ENCODE measurements at regions not wholly inside any gene's neighbourhood (a gene's known extent, or its start where the extent isn't known, plus 50 kb on each side); places are given as distances from the start of the nearest gene placed in this dataset.

DNA sequence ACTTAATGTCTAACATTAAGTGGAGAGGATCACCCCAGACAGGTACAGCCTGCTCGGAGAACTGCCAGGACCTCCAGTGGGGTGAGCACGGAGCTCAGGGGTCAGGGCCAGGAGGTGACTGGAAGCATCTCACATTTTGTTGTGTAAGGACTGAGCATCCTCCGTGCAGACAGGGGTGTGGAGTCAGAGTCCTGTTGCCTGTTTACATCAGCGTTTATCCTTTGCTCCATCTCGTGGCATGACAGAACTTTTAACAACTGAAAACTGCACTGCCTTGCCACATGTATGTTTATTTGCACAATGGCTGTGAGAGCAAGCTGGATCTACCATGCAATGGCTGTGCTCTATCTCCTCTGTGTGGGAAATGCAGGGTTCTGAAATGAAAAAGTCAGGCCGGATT is 175.4 kb upstream of the AKR1E2 start:
- DNase-seq = no peak
- in situ Hi-C loops (cut with MboI; ENCODE audit: low pct_unique_long_range_greater_than_20kb, low sequenced_read_pairs) = no loop called here

DNA sequence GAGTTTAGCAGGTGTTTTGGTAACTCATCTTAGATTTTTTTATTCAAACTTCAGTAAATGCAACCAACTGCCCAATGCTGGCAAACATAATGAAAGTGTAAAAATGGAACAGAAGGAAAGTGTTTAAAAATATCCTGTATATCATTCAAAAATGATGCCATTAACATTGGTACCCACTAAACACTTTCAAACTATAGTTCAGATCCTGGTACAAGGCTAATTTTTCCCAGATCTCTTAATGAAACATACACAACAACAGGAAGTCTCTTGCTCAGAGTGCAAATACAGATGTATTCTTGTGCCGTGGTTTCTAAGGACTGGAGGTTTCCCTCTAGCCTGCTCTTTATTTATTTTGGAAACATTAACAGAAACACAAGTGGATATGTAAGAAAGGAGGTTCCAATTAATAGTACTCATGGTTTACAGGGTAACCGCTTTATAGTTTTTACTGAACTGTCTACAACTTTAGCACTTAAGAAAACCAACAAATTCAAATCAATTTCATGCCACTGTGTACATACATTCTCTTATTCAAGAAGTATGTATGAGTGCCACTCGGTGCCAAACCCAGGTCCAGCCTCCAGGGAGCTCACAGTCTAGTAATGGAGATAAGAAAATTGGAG is 176.0 kb upstream of the AKR1E2 start:
- DNase-seq = no peak
- in situ Hi-C loops (cut with MboI; ENCODE audit: low pct_unique_long_range_greater_than_20kb, low sequenced_read_pairs) = no loop called here

DNA sequence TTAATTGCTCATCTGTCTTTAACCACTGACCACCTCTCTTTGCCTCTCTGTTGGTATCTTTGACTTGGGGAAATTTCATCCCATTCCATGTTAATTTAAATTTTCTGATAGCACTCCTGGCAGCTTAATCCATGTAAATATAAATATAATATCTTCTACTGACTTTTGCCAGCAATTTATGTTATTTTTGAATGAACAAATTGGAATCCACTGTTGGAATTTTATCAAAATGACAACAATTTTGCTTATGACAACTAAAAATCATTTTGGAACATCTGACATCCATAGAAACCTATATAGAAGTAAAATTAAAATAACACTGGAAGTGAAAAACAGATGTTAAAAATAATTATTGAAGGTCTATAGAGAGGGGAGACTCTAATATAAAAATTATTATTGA is 176.5 kb upstream of the AKR1E2 start:
- in situ Hi-C loops (cut with MboI; ENCODE audit: low pct_unique_long_range_greater_than_20kb, low sequenced_read_pairs) = no loop called here
- DNase-seq = no peak

DNA sequence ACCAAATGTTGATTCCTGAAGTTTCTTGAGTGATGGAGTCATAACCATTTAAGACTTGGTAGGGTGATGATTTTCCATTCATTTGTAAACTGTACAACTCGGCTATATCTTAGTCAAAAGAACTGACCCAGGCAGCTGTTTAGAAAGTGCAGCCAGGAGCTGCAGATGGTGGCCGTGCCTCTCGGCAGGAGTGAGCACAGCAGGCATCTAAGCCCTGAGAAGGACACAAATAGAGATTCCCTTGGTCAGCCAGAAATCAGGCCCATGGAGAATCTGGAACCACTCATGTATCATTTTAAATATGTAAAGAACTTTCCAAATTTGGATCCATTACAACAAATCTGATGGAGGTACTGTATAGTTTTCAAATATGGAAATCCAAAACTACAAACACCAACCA is 177.0 kb upstream of the AKR1E2 start:
- no peak for DNase-seq
- in situ Hi-C loops (cut with MboI; ENCODE audit: low pct_unique_long_range_greater_than_20kb, low sequenced_read_pairs) = no loop called here

DNA sequence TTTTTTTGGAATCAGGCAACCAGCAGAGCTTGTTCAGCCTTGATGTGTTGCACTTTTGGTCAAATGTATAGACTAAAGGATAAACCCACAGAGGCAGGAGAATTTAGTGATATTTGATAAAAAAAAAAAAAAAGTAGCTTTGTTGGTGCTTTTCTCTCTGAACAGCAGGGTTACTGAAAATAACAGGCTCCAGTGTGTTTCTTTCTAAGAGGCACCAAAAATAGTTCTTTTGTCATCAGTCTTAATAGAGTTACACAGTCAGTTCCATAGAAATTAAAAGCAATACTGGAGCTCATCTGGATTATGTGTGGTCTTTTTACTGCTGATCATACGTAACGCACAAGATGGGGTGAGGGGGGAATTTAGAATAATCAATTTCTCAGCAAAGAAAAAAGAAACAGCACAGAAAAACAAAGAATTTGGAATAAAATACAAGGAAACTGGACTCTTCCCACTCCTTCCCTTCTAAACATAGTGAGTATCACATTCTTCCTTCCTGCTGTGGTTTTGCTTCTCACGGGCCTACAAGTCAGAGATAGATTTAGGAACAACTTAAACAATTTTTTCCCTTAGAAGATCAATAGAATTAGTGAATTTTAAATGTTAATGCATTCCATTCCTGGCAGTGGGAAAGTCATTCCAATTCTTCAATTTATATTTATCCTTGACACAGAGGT is 178.8 kb upstream of the AKR1E2 start:
- no peak for DNase-seq
- in situ Hi-C loops (cut with MboI; ENCODE audit: low pct_unique_long_range_greater_than_20kb, low sequenced_read_pairs) = no loop called here

DNA sequence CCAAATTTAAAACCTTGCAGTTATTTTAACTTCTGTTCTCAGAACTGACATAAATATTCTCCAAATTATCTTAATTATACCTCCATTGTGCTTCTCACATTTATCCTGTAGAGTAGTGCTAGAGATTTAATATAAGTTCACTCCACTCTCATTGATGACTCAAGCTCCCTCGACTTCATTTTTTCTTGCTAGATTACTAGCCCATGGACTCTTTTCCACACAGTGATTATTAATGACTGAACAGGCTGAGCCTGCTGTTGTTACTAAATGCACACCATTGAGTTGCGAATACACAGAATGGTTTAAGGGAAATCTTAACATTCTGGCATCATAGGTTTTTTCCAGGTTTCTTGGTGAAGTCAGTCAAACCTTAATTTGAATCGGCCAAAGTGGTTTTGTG is 179.5 kb upstream of the AKR1E2 start:
- in situ Hi-C loops (cut with MboI; ENCODE audit: low pct_unique_long_range_greater_than_20kb, low sequenced_read_pairs) = no loop called here
- DNase-seq = no peak

DNA sequence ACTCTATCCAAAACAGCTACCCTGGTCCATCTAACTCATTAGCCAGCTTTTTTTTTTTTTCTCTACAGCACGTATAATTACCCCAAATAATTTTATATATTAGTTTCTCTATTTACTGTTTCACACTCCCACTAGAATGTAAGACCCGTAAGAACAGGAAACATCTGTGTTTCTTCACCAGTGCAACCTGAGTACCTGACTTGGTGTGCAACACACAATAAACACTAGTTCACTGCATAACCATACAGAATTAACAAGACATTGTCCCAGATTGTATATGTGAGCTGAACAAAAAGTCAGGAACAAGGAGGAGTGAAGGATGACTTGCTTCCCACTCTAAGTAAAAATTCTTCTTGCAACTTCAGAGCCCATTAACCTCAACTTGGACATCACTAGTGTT is 180.2 kb upstream of the AKR1E2 start:
- in situ Hi-C loops (cut with MboI; ENCODE audit: low pct_unique_long_range_greater_than_20kb, low sequenced_read_pairs) = no loop called here
- no peak for DNase-seq

DNA sequence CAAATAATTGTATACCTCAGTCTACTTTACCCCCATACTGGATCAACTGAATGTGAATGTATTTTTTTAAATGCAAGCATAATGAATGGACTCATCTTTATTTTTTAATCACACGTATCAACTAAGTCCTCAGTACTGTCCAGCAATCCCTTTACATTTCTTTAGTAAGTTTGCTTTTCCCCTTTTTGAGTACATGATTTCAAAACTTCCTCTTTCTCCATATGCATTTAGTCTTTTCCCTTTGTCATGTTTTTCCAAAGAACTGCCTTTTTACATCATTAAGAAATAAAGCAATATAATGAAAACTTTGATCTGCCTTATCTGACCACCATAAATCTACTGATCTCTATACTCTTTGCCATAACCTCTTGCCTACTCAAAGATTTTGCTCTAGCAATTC is 182.5 kb upstream of the AKR1E2 start:
- DNase-seq = no peak
- in situ Hi-C loops (cut with MboI; ENCODE audit: low pct_unique_long_range_greater_than_20kb, low sequenced_read_pairs) = no loop called here

DNA sequence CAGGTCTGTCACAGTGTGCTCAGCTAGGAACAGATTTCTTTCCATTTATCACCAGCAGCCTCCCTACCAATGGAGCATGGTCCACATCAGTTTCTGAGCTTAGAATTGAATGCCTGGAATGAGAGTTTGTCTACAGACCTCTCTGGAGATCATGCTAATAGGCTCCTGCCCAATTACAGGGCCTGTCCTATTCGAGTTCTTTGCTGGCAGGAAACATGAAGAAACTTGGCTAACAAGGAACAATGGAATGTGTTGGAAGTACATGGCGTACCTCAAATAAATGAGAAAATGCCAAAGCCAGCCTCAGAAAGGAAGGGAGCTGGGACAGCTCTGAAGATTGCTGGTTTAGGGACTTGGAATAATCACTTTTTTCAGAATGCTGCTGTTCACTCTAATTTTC is 186.0 kb upstream of the AKR1E2 start:
- DNase-seq = no peak
- in situ Hi-C loops (cut with MboI; ENCODE audit: low pct_unique_long_range_greater_than_20kb, low sequenced_read_pairs) = no loop called here

DNA sequence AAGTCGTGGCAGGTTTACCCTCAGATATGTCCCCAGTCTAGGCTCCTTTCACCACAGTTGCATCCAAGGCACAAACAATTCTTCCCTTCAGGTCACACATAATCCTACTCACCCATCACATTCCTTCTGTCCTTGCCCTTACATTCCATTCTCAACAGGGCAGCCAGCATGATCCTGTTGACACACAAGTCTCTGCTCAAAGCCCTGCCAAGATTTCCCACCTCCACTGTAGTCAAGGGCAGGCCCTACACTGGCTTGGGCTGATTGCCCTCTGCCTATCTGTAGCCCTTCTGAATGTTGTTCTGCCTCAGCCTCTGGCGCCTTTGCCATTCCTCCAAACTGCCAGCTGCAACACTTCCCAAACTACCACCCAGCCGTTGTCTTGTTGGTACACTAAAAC is 187.9 kb upstream of the AKR1E2 start:
- DNase-seq = no peak
- in situ Hi-C loops (cut with MboI; ENCODE audit: low pct_unique_long_range_greater_than_20kb, low sequenced_read_pairs) = no loop called here

DNA sequence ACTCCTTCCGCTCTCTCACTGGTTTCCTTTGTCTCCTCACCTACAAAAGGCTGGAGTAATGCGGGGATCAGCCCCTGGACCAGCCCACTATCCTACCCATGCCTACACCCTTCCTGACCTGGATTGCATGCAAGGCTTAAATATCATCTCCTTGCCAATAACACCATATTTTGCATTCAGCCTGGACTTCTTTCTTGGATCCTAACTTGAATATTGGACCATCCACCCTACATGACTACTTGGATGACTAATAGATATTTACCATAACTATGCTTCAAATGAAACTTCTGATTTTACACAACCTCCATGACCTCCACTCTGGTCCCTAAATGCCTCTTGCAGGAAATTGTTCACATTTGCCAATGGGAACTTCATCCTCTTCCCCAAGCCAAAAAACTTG is 188.3 kb upstream of the AKR1E2 start:
- in situ Hi-C loops (cut with MboI; ENCODE audit: low pct_unique_long_range_greater_than_20kb, low sequenced_read_pairs) = no loop called here
- no peak for DNase-seq

DNA sequence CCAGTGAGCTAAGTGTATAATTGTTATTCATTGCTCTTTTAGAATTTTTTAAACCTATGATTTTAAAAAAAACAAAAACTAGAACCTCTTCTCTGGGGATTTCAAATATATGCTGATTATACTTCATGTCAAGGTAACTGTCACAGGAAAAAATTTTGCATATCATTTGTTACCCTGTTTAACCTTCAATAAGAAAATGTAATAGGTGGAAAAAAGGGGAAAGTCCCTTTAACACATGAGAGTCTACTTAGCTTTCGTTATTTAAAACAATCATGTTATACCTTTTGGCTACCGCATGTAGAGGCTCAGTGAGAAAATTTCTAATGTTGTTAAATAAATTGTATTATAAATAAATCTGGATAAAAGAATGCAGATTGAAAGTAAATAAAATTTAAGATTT is 190.1 kb upstream of the AKR1E2 start:
- in situ Hi-C loops (cut with MboI; ENCODE audit: low pct_unique_long_range_greater_than_20kb, low sequenced_read_pairs) = no loop called here
- DNase-seq = no peak

DNA sequence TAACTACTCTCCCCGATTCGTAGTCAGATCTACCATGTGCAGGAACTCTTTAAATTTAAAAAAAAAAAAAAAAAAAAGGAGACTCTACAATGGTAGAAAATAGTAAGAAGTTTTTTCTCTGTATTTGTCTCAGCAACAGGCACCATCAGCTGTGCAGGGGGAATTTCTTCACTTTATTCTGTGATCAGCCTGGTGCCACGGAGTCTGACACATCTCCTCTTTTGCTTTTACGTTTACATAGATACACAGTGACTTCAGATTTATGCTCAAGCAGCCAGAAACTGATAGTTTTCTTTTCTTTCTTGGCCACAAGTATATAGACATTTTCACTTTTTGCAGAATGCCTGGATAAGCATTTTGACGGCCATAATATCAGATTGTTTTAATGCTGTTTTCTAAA is 190.6 kb upstream of the AKR1E2 start:
- DNase-seq = no peak

DNA sequence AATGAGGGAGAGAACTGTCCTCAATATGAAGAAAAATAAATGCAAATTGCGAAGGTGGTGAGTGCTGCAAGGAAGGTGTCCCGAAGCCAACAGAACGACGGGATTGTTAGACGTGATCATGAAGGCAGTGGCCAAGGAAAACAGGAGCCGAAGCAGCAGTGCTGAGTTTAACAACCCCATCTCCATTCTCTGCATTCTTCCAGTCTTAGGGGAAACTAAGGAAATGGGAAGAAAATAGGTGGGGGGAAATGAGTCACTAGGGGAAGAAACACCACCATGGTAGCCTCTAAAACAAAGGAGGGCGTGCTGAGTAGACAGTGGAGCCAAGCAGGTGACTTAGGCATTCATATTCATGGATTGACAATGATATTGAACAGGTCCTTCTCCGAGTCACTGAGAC is 192.2 kb upstream of the AKR1E2 start:
- no peak for DNase-seq
- in situ Hi-C loops (cut with MboI; ENCODE audit: low pct_unique_long_range_greater_than_20kb, low sequenced_read_pairs) = no loop called here

More for the DNA sequence above, 190.6 kb upstream of the AKR1E2 start:
- in situ Hi-C loops (cut with MboI; ENCODE audit: low pct_unique_long_range_greater_than_20kb, low sequenced_read_pairs) = no loop called here

DNA sequence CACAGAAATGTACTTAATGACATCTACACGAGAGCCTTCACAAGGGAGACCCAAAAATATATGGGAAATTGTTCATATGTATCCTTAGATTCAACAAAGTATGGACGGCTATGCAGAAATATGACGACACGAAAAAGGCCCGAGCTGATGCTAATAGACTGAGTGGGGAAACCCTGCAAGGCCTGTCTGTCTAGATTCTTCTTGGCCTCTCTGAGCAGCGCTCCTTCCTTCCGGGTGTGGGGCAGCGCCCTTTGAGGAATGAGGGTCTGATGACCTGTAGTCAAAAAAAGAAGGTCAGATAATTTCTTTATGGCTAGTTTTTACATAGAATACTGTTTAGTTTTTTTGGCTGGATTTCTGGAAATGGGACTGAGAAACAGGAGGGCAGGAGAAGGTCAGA is 192.8 kb upstream of the AKR1E2 start:
- in situ Hi-C loops (cut with MboI; ENCODE audit: low pct_unique_long_range_greater_than_20kb, low sequenced_read_pairs) = no loop called here

DNA sequence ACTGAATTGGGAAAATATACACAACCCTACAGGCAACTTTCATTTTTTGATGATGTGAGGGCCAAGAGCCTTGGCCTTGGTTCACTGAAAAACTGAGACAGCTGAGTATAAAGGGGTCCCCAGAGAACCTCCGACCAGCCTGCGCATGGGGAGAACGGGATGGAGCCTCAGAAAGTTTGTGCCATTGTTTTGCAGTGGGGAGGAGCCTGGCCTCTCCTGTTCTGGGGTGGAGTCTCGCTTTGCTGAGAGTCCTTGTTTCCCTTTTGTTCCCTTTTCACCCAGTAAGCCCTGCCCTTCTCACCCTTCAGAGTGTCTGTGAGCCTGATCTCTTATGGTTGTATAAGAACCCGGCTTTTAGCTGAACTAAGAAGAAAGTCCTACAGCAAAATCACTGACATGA is 193.2 kb upstream of the AKR1E2 start:
- no peak for DNase-seq
- in situ Hi-C loops (cut with MboI; ENCODE audit: low pct_unique_long_range_greater_than_20kb, low sequenced_read_pairs) = no loop called here

More for the DNA sequence above, 192.8 kb upstream of the AKR1E2 start:
- no peak for DNase-seq

DNA sequence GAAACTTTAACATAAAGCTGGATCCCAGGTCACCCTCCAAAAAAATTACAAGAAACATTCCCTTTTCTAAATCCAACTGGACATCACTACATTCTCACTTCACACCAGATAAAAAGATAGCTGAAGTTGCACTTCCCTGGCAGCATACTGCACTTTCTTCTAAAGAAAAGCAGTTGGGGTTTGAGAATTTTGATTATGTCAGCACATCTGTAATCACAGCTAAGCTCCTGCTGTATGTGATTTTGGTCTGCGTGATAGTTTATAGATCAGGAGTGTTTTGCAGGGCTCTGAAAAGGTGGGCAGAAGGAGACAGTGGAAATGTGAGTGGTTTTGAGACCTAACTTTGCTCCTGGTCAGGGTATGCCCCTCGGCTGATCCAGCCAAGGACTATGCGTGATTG is 199.1 kb upstream of the AKR1E2 start:
- in situ Hi-C loops (cut with MboI; ENCODE audit: low pct_unique_long_range_greater_than_20kb, low sequenced_read_pairs) = no loop called here
- no peak for DNase-seq

DNA sequence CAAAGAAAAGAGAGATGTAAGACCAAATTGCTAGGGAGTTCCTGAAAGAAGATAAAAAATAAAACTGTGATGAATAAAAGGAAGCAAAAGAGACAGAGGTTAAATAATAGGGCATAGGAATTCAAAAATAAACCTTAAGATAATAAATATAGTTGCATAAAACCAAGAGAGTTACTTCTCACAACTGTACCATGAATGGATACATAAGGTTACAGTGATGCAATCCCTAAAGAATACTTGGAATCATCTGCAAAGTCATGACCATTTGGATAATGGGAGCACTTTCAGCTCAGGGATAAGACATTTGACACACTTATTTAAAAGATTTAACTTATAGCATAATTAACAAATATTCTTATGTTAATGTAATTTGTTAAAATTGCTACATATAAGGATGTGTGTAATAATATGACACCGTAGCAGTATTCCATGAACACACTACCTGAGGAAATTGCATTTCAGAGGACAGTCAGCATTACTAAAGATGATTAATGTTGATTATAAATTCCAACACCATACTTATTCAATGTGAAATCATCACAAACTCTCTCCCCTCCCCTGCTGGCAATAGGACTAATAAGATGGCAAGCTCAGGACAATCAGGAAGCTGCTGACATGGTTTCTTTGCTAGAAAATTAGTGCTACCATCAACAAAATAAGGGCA is 202.1 kb upstream of the AKR1E2 start:
- no peak for DNase-seq
- in situ Hi-C loops (cut with MboI; ENCODE audit: low pct_unique_long_range_greater_than_20kb, low sequenced_read_pairs) = no loop called here

DNA sequence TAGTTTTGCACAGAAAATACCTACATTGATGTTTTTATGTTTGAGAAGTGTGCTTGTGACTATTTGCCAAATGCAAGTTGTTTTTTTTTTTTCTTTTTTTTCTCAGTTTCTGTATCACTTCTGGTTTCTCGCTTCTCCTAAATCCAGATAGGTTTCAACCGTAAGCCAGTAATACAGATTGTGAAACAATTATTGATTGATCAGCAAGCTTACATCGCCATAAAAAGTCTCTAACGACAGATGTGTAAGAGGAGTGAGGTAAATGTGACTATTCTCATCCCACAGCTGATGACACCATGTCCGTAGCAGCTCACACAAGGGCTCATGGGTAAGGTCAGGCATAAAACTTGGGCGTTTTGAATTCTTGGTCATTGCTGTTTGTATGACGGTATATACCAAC is 202.8 kb upstream of the AKR1E2 start:
- no peak for DNase-seq
- in situ Hi-C loops (cut with MboI; ENCODE audit: low pct_unique_long_range_greater_than_20kb, low sequenced_read_pairs) = no loop called here

DNA sequence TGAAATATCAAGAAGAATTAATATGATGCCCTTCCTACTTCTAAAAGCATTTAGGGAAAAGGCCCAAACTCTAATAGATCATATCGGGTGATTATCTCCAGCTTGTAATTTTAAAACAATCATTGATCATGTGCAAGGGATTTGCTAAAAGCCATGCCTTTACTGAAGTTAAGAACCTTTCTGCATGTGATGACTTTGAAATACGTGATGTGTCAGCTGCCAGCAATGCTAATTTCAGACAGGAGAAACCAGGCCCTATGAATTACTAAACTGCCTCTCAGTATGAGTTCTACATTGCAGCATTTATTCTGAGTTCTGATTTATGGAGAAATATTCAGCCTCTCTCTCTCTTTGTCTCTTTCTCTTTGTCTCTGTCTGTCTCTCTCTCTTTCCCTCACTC is 203.6 kb upstream of the AKR1E2 start:
- no peak for DNase-seq
- in situ Hi-C loops (cut with MboI; ENCODE audit: low pct_unique_long_range_greater_than_20kb, low sequenced_read_pairs) = no loop called here

DNA sequence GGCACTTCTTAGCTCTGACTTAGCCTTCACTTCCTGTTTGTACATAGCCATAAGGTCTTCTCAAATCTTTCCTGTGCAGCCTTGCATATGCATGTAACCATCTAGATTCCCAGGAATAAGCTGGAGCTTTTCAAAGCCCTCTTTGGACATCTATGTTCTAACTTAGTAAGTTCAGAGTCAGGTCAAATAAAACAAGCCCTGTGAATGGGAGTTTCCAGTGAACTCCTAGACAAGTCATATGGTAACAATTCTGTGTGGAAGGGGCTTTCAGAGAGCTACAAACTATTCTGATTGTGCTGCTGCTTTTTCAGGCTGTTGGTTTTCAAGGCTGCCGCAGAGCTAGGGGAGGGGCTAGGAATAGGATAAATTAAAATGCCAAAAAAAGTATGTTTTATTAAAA is 208.4 kb upstream of the AKR1E2 start:
- in situ Hi-C loops (cut with MboI; ENCODE audit: low pct_unique_long_range_greater_than_20kb, low sequenced_read_pairs) = no loop called here

More for the DNA sequence above, 208.4 kb upstream of the AKR1E2 start:
- no peak for DNase-seq

Measured in KBM-7 (cell line).